AG08395 (cell line): ENCODE measurements at regions not wholly inside any gene's neighbourhood (a gene's known extent, or its start where the extent isn't known, plus 50 kb on each side); places are given as distances from the start of the nearest gene placed in this dataset.

ENCODE experiments used
- DNase-seq: peaks from one replicate; pipeline ENCODE4 v3.0.0; 2012; ENCODE audit warnings: mixed read lengths, low spot score

DNA sequence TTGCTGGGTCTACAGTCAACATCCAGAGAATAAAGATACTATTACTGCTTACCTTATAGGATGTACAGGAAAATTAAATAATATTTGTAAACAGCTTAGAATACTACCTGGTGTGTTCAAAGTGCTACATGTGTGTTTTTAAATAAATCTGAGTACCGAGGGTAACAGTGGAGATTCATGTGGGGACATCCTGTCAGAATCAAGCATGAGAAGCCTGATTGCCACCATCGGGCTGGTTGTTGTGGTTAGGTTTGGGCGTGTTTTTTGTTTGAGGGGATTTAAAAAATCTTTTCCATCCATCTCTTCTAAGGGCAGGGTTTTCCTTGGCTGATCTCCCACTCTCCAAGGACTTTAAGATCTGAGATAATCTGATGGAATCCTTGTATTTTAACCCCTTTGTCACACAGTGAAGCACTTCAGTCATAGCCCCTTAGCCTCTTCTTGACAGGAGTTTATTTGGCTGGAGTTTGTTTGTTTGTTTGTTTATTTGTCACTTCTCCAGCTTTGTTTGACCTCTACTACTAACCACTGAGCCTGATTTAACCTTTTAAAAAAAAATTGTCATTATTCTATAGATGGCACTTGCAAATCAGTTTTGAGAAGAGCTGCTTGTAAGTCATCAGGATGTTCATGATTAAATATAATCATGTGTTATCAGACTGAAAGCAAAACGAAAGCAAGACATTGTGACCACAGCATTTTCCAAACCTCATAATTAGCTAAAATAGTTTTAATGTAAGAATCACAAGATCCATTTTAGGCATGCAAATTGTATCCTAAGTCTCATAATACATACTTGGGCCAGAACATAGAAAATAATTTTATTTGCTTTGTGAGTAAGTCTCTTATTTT is 72.8 kb upstream of the RARB start:
- DNase-seq: no peak

DNA sequence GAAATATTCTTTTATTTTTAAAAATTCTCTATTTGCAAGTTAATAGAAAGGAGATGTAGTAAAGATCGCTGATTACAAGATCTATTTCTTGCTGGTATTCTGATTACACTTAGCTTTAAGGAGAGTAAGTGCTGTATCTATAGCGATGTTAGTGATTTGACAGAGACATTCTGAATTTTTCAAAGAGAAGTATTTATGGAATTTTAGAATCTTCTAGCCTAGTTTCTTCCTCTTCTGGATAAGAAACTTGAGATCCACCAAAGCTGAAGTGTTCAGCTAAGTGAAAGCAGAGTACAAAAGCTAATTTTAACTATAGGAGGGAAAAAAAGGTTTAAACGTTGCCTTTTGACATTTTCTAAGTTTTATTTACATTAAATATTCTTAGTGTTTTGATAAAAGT is 72.1 kb upstream of the RARB start:
- no peak for DNase-seq

DNA sequence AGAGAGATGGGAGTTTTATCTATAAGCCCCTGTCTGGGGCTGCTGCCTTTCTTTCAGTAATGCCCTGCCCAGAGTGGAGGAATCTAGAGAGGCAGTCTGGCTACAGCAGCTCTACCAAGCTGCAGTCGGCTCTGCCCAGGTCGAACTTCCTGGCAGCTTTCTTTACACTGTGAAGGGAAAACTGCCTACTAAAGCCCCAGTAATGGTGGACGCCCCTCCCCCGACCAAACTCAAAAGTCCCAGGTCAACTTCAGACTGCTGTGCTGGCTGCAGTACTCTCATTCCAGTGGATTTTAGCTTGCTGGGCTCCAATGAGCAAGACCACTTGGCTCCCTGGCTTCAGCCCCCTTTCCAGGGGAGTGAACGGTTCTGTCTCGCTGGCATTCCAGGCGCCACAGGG is 65.9 kb upstream of the RARB start:
- no peak for DNase-seq

- no peak for DNase-seq
Measured at GRCh38 chr3:25365636-25366035, 62.4 kb upstream of the RARB start.

- DNase-seq: no peak
Measured at GRCh38 chr3:25367025-25367424, 61.0 kb upstream of the RARB start.

GRCh38 chr3:25372167-25372566 is 55.9 kb upstream of the RARB start:
- peak; percentile 69 for DNase-seq

DNA sequence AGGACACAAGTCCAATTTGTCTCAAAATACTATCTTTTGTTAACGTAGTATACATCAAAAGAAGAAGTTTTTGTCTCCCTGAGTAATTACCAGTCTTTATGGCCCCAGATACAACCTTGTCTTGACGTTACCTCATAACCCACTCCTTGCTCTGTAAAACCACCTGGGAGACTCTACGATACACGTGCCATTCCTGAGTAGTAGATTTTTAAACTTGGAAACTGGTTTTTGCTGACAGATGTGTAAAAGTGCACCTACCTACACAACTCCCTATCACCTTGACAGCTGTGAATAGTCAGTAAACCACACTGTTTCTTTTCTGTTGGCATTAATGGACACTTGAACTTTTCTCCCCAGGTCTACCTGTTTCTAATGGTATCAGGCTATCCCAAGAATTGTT is 51.7 kb upstream of the RARB start:
- DNase-seq: no peak

DNA sequence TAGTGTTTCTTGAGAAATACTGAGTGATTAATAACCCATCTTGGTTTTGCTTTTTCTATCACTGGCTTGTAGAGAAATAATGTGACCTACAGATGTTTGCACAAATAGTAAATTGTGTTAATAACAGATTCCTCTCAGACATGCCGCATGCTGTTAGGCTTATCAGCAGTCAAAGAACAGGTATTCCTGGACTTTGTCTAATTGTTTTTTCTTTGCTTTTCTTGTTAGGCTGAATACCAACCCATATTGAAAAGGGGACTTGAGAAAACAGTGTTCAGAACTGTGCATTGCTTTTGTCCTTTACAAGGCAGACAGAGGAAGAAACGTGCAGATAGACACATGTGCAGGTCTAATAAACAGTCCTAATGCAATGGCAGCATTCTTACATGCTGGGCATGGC is 51.0 kb upstream of the RARB start:
- DNase-seq: no peak
